Stimulated activated memory B cell treated with anti-CD40 and anti-IgM and Interleukin-4, amounts not matched to agents 10 μg/mL and 1 μg/mL and 100 μg/mL, for 72 hours (primary cell): ENCODE measurements at regions not wholly inside any gene's neighbourhood (a gene's known extent, or its start where the extent isn't known, plus 50 kb on each side); places are given as distances from the start of the nearest gene placed in this dataset.

Source experiments
- ATAC-seq: fragments of 150-1000 bp; cut with Tn5 transposase; 2 replicates; pipeline ENCODE4 v1.10.0; 2021
- H3K27ac Mint-ChIP-seq: one replicate; pipeline ENCODE4 v1.8.0; 2022; ENCODE audit warnings: mild to moderate bottlenecking, mixed read lengths
- H3K27me3 Mint-ChIP-seq: one replicate; pipeline ENCODE4 v1.8.0; 2022; ENCODE audit warnings: mixed read lengths
- H3K36me3 Mint-ChIP-seq: one replicate; pipeline ENCODE4 v1.8.0; 2022; ENCODE audit warnings: mixed read lengths
- H3K4me1 Mint-ChIP-seq: one replicate; pipeline ENCODE4 v1.8.0; 2022; ENCODE audit warnings: mixed read lengths
- H3K4me3 Mint-ChIP-seq: one replicate; pipeline ENCODE4 v1.8.0; 2022; ENCODE audit warnings: mild to moderate bottlenecking, moderate library complexity, mixed read lengths
- H3K9me3 Mint-ChIP-seq: one replicate; pipeline ENCODE4 v1.8.0; 2022; ENCODE audit warnings: mixed read lengths

- Mint-ChIP-seq H3K9me3 (no peaks in the 10 kb centered on the region), H3K4me3 (no peak overlapping the region), H3K27ac (no peak overlapping the region), H3K36me3 (no peaks in the 10 kb centered on the region), H3K27me3 (peaks cover 23% of the 10 kb centered on the region), H3K4me1 (peaks cover 13% of the 10 kb centered on the region)
- no peak for ATAC-seq
These were observed 76.3 kb upstream of the SEMA6A start for GRCh38 chr5:116650964-116651363.

- peaks cover 23% of the 10 kb centered on the region for H3K27me3 Mint-ChIP-seq
- ATAC-seq, result no peak
- H3K36me3 Mint-ChIP-seq, result no peaks in the 10 kb centered on the region
- no peak overlapping the region for H3K4me3 Mint-ChIP-seq
- H3K27ac Mint-ChIP-seq, result no peak overlapping the region
- H3K9me3 Mint-ChIP-seq, result no peaks in the 10 kb centered on the region
- H3K4me1 Mint-ChIP-seq, result peaks cover 13% of the 10 kb centered on the region
These were observed 75.9 kb upstream of the SEMA6A start for GRCh38 chr5:116650544-116650943.

GRCh38 chr5:116646611-116647289 lies 72.1 kb upstream of the SEMA6A start:
- ATAC-seq, result no peak
- Mint-ChIP-seq H3K9me3 (no peaks in the 10 kb centered on the region), H3K27ac (no peak overlapping the region), H3K4me1 (peaks cover 5% of the 10 kb centered on the region), H3K36me3 (no peaks in the 10 kb centered on the region), H3K4me3 (no peak overlapping the region), H3K27me3 (peaks cover 6% of the 10 kb centered on the region)

GRCh38 chr5:116645627-116646026 lies 71.0 kb upstream of the SEMA6A start:
- H3K4me3 Mint-ChIP-seq, result no peak overlapping the region
- H3K27me3 Mint-ChIP-seq, result no peaks in the 10 kb centered on the region
- no peak for ATAC-seq
- no peak overlapping the region for H3K27ac Mint-ChIP-seq
- H3K4me1 Mint-ChIP-seq, result no peaks in the 10 kb centered on the region
- no peaks in the 10 kb centered on the region for H3K36me3 Mint-ChIP-seq
- H3K9me3 Mint-ChIP-seq, result no peaks in the 10 kb centered on the region

GRCh38 chr5:116640236-116640635 lies 65.6 kb upstream of the SEMA6A start:
- no peaks in the 10 kb centered on the region for H3K4me1 Mint-ChIP-seq
- no peaks in the 10 kb centered on the region for H3K9me3 Mint-ChIP-seq
- no peak overlapping the region for H3K4me3 Mint-ChIP-seq
- no peaks in the 10 kb centered on the region for H3K27me3 Mint-ChIP-seq
- H3K27ac Mint-ChIP-seq, result no peak overlapping the region
- H3K36me3 Mint-ChIP-seq, result no peaks in the 10 kb centered on the region
- ATAC-seq, result no peak

GRCh38 chr5:116637149-116637740 lies 62.6 kb upstream of the SEMA6A start:
- Mint-ChIP-seq H3K27me3 (peaks cover 12% of the 10 kb centered on the region), H3K4me1 (no peaks in the 10 kb centered on the region), H3K27ac (no peak overlapping the region), H3K9me3 (no peaks in the 10 kb centered on the region), H3K36me3 (no peaks in the 10 kb centered on the region), H3K4me3 (no peak overlapping the region)
- no peak for ATAC-seq

GRCh38 chr5:116632890-116633289 lies 58.3 kb upstream of the SEMA6A start:
- ATAC-seq, result no peak
- Mint-ChIP-seq H3K27me3 (peaks cover 12% of the 10 kb centered on the region), H3K36me3 (no peaks in the 10 kb centered on the region), H3K4me1 (no peaks in the 10 kb centered on the region), H3K27ac (no peak overlapping the region), H3K9me3 (no peaks in the 10 kb centered on the region), H3K4me3 (no peak overlapping the region)

- Mint-ChIP-seq H3K27ac (no peak overlapping the region), H3K4me1 (no peaks in the 10 kb centered on the region), H3K9me3 (no peaks in the 10 kb centered on the region), H3K4me3 (no peak overlapping the region), H3K36me3 (no peaks in the 10 kb centered on the region), H3K27me3 (peaks cover 12% of the 10 kb centered on the region)
- ATAC-seq, result no peak
These were observed 56.5 kb upstream of the SEMA6A start for GRCh38 chr5:116631147-116631546.

- Mint-ChIP-seq H3K27ac (no peak overlapping the region), H3K4me1 (no peaks in the 10 kb centered on the region), H3K36me3 (no peaks in the 10 kb centered on the region), H3K27me3 (peaks cover 12% of the 10 kb centered on the region), H3K4me3 (no peak overlapping the region), H3K9me3 (no peaks in the 10 kb centered on the region)
- ATAC-seq, result no peak
These were observed 54.5 kb upstream of the SEMA6A start for GRCh38 chr5:116629168-116629567.

- Mint-ChIP-seq H3K27ac (no peak overlapping the region), H3K36me3 (no peaks in the 10 kb centered on the region), H3K4me1 (no peaks in the 10 kb centered on the region), H3K4me3 (no peak overlapping the region), H3K9me3 (no peaks in the 10 kb centered on the region), H3K27me3 (no peaks in the 10 kb centered on the region)
- ATAC-seq, result no peak
These were observed 52.5 kb upstream of the SEMA6A start for GRCh38 chr5:116626945-116627679.

GRCh38 chr5:116626272-116626723 lies 51.7 kb upstream of the SEMA6A start:
- no peak for ATAC-seq
- Mint-ChIP-seq H3K9me3 (no peaks in the 10 kb centered on the region), H3K27me3 (no peaks in the 10 kb centered on the region), H3K4me1 (no peaks in the 10 kb centered on the region), H3K4me3 (no peak overlapping the region), H3K36me3 (no peaks in the 10 kb centered on the region), H3K27ac (no peak overlapping the region)
